Esophagus muscularis mucosa (tissue), 4 donors: ENCODE measurements at regions not wholly inside any gene's neighbourhood (a gene's known extent, or its start where the extent isn't known, plus 50 kb on each side); places are given as distances from the start of the nearest gene placed in this dataset.

Experiments
- DNase-seq: peaks from one replicate; pipeline ENCODE4 v3.0.0-alpha.2; 2017; ENCODE audit errors: extremely low spot score
- H3K27ac ChIP-seq, 4 donors: fragments of 200-600 bp; sonication (generic); replicated peaks in 1 of 4; 1 replicate in 3 of 4; 2 replicates in 1 of 4; pipeline ENCODE4 v1.5.1; 2016 to 2019; ENCODE audit warnings: mild to moderate bottlenecking in 1 of 4
- H3K27me3 ChIP-seq, 4 donors: fragments of 200-600 bp; sonication (generic); one replicate each; pipeline versions ENCODE4 v1.5.1 to v1.6.0; 2016 to 2019
- H3K36me3 ChIP-seq, 4 donors: fragments of 200-600 bp; sonication (generic); one replicate each; pipeline ENCODE4 v1.5.1; 2016 to 2019
- H3K4me1 ChIP-seq, 4 donors: fragments of 200-600 bp; sonication (generic); one replicate each; pipeline ENCODE4 v1.5.1; 2016 to 2019
- H3K4me3 ChIP-seq, 4 donors: fragments of 200-600 bp; sonication (generic); 1 replicate in 2 of 4; 2 replicates in 2 of 4; pipeline ENCODE4 v1.5.1; 2016 to 2019; ENCODE audit warnings: mild to moderate bottlenecking in 4 of 4, moderate library complexity in 1 of 4
- H3K9me3 ChIP-seq, 4 donors: fragments of 200-600 bp; sonication (generic); 1 replicate in 3 of 4; 2 replicates in 1 of 4; pipeline ENCODE4 v1.5.1; 2016 to 2019
- EP300 ChIP-seq: sonication (generic); formaldehyde crosslinking; IDR thresholded peaks from one replicate; pipeline ENCODE4 v1.6.1; 2017; ENCODE audit warnings: antibody characterized with exemption
- POLR2A ChIP-seq: fragments of 450-650 bp; IDR thresholded peaks from one replicate; pipeline ENCODE4 v1.6.1; 2017; ENCODE audit warnings: antibody characterized with exemption, moderate library complexity, mild to moderate bottlenecking, low read depth
- POLR2AphosphoS5 ChIP-seq, 2 donors: sonication (generic); formaldehyde crosslinking; IDR thresholded peaks; one replicate each; pipeline ENCODE4 v1.6.1; 2017; ENCODE audit warnings: antibody characterized with exemption in 2 of 2
- WGBS: methylation state at CpG from one replicate; pipeline ENCODE4 v1.1.5; 2018; 5-methylcytosine and 5-hydroxymethylcytosine counted together
- intact Hi-C: fragments of 100-400 bp; cut with DNase I; formaldehyde crosslinking; loops from one replicate; pipeline ENCODE4 v1.15.1; 2023
- TF ChIP-seq, protein P1 (sequence below), 3 experiments: fragments of 200-600 bp in 2 of 3; fragments of 450-650 bp in 1 of 3; sonication (generic) in 2 of 3; IDR thresholded peaks; one replicate each; pipeline ENCODE4 v1.5.1; 2017 to 2019; ENCODE audit warnings: antibody characterized with exemption in 3 of 3, mild to moderate bottlenecking in 2 of 3, moderate library complexity in 1 of 3

DNA sequence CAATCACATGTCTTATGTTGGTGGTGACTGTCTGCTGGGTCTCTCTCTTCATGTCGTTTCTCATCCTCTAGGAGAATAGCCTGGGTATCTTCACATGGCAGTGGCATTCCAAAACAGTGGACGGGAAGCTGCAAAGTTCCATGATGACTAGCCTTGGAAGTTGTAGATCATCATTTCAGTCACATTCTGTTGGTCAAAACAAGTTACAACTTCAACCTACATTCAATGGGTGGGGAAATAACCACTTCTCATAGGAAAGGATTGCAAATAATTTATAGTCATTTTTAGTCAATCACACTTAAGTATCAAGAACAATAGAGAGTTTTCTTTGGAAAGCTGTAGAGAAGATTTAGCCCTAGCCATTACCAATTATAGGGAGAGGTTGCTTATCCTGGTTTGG is 395.0 kb upstream of the CDH2 start:
- Histone ChIP-seq H3K36me3 (no peaks in the 10 kb centered on the region), H3K9me3 (no peaks in the 10 kb centered on the region), H3K4me1 (no peaks in the 10 kb centered on the region), H3K27me3 (no peaks in the 10 kb centered on the region), H3K4me3 (no peak overlapping the region), H3K27ac (no peak overlapping the region)
- 85% methylated on average over 2 of the region's 2 CpGs for WGBS
- intact Hi-C loops, result no loop called here
- DNase-seq, result no peak
- TF ChIP-seq, protein P1, sequence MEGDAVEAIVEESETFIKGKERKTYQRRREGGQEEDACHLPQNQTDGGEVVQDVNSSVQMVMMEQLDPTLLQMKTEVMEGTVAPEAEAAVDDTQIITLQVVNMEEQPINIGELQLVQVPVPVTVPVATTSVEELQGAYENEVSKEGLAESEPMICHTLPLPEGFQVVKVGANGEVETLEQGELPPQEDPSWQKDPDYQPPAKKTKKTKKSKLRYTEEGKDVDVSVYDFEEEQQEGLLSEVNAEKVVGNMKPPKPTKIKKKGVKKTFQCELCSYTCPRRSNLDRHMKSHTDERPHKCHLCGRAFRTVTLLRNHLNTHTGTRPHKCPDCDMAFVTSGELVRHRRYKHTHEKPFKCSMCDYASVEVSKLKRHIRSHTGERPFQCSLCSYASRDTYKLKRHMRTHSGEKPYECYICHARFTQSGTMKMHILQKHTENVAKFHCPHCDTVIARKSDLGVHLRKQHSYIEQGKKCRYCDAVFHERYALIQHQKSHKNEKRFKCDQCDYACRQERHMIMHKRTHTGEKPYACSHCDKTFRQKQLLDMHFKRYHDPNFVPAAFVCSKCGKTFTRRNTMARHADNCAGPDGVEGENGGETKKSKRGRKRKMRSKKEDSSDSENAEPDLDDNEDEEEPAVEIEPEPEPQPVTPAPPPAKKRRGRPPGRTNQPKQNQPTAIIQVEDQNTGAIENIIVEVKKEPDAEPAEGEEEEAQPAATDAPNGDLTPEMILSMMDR (IDR thresholded peaks at IDR 0.05), result no peak
- TF ChIP-seq EP300, result no peak
- TF ChIP-seq POLR2AphosphoS5 (IDR thresholded peaks at IDR 0.05), result no peak
- TF ChIP-seq POLR2A, result no peak

DNA sequence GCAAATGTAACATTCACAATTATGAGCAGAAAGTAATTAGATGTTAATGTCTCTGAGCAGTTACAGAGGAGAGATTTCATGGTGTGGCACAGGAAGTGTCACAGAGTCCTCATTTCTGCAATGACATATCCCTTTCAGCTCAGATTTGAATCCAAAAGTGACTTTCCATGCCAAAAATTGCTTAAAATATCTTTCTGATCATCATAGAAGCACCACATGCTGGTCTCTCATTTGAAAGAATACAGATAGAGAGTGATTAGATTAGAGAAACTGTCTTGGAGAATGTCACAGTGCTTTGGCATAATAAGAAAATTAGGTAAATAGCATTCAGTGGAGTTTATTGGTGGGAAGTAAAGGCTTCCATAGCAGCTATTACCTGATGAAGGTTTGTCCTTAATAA is 383.4 kb upstream of the CDH2 start:
- H3K4me1 ChIP-seq, result no peaks in the 10 kb centered on the region
- intact Hi-C loops, result no loop called here
- no peaks in the 10 kb centered on the region for H3K36me3 ChIP-seq
- TF ChIP-seq, protein P1 (IDR thresholded peaks at IDR 0.05), result no peak
- TF ChIP-seq POLR2AphosphoS5 (IDR thresholded peaks at IDR 0.05) (no peak), EP300 (no peak), POLR2A (no peak)
- H3K27me3 ChIP-seq, result no peaks in the 10 kb centered on the region
- H3K4me3 ChIP-seq, result no peak overlapping the region
- H3K9me3 ChIP-seq, result no peaks in the 10 kb centered on the region
- DNase-seq, result no peak
- no peak overlapping the region for H3K27ac ChIP-seq

DNA sequence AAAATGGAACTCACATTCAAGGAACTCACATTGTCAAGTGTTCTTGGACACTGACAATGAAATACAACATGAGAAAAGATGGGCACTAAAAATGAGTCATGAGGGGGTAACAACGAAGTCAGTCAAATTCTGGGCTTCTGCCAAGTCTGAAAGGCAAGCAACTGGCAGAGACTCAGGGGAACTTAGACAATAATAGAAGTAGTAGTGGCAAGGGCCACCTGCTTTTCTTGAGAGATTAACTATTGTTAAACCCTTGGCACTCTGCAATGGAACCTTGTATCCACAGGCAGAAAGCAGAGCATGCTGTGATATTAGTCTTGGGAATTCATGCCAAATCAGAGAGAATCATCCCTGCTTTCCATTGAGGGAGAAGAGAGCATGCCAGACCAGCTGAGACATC is 382.6 kb upstream of the CDH2 start:
- Histone ChIP-seq H3K9me3 (no peaks in the 10 kb centered on the region), H3K27me3 (no peaks in the 10 kb centered on the region)
- no peak for DNase-seq

DNA sequence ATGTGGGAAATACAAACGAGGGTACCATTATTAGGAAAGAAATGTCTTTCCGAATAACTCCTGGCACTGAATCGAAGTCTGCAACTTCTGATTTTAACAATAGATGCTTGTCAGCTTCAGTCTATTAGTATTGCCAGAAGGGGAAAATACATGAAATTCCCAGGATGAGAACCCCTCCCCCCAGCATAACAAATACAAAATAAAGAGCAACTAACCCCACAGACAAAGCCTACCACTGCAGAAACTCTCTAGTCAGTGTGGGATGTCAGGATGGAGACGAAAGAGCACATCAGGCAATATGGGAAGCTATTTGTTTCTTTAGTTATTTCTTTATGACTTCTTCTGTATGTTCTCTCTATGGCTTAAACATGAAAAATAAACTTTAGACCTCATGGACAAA is 365.0 kb upstream of the CDH2 start:
- WGBS, result 86% methylated on average over 4 of the region's 4 CpGs
- intact Hi-C loops, result no loop called here
- Histone ChIP-seq H3K27ac (no peak overlapping the region), H3K9me3 (no peaks in the 10 kb centered on the region), H3K4me3 (no peak overlapping the region), H3K27me3 (no peaks in the 10 kb centered on the region), H3K4me1 (no peaks in the 10 kb centered on the region), H3K36me3 (no peaks in the 10 kb centered on the region)
- no peak for TF ChIP-seq POLR2AphosphoS5 (IDR thresholded peaks at IDR 0.05)
- TF ChIP-seq EP300, result no peak
- TF ChIP-seq, protein P1 (IDR thresholded peaks at IDR 0.05), result no peak
- no peak for TF ChIP-seq POLR2A
- no peak for DNase-seq

More for the DNA sequence above, 382.6 kb upstream of the CDH2 start:
- H3K27ac ChIP-seq, result no peak overlapping the region
- 35% methylated on average over 1 of the region's 1 CpG for WGBS
- intact Hi-C loops, result no loop called here
- TF ChIP-seq, protein P1 (IDR thresholded peaks at IDR 0.05), result no peak
- TF ChIP-seq EP300 (no peak), POLR2A (no peak), POLR2AphosphoS5 (IDR thresholded peaks at IDR 0.05) (no peak)
- H3K4me1 ChIP-seq, result no peaks in the 10 kb centered on the region
- no peak overlapping the region for H3K4me3 ChIP-seq
- H3K36me3 ChIP-seq, result no peaks in the 10 kb centered on the region

DNA sequence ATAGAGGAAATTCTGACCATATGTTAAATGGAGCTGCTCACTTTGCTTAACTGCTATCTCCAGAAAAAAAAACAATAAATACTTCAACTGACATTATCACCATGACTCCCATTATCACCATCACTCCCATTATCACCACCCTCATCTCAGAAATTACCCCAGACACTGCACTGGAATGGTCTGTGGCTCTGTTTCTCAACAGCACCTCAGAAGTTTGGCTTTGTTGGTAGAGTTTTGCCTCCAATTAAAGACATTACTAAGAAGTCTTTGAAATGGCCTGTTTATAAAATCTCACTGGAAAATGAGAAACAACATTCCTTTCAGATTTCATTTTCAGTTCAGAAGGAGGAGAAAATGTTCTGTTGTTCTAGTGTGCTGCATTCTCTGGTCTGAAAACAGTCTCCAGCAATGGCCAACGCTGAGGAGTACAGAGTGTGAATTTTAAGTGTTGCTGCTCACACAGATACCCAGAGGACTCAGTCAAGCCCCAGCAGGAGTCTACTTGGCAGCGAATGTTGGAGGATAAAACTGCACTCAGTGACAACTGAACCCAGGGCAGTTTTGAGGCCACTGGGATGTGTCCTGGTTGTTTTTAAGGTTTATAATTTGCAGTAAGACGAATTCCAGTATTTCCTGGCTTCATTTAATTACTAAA is 364.5 kb upstream of the CDH2 start:
- intact Hi-C loops, result no loop called here
- DNase-seq, result no peak
- no peak overlapping the region for H3K4me3 ChIP-seq
- WGBS, result 31% methylated on average over 3 of the region's 3 CpGs
- H3K27me3 ChIP-seq, result no peaks in the 10 kb centered on the region
- H3K36me3 ChIP-seq, result no peaks in the 10 kb centered on the region
- H3K4me1 ChIP-seq, result no peaks in the 10 kb centered on the region
- no peaks in the 10 kb centered on the region for H3K9me3 ChIP-seq
- TF ChIP-seq POLR2A, result no peak
- TF ChIP-seq, protein P1 (IDR thresholded peaks at IDR 0.05), result no peak
- TF ChIP-seq POLR2AphosphoS5 (IDR thresholded peaks at IDR 0.05), result no peak
- no peak for TF ChIP-seq EP300
- H3K27ac ChIP-seq, result no peak overlapping the region
